ENCODE measurements at regions not wholly inside any gene's neighbourhood (a gene's known extent, or its start where the extent isn't known, plus 50 kb on each side); places are given as distances from the start of the nearest gene placed in this dataset.

- no peak for DNase-seq (ENCODE audit: low spot score)
These were observed 203.1 kb downstream of the BRD1 start for GRCh38 chr22:49624421-49625177.

- DNase-seq (ENCODE audit: low spot score): no peak
These were observed 204.0 kb downstream of the BRD1 start for GRCh38 chr22:49623715-49624114.

DNA sequence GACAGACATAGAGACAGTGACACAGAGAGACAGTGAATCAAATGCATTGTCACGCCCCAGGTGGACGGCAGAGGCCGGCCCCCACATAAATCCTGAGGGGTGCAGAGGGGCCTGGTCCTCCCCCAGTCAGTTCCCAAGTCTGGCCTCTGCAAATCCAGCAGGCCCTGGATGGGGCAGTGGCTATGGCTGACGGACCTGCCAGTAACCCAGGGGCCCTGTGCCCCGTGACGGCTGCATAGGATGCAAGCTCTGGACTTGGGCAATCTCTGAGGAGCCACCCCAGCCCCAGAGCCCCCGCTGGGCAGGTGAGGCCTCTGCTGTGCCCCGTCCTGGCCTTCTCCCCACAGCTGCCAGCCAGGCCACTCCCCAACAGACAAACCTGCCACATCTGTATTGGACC lies 204.5 kb downstream of the BRD1 start:
- no peak for DNase-seq (ENCODE audit: low spot score)

DNA sequence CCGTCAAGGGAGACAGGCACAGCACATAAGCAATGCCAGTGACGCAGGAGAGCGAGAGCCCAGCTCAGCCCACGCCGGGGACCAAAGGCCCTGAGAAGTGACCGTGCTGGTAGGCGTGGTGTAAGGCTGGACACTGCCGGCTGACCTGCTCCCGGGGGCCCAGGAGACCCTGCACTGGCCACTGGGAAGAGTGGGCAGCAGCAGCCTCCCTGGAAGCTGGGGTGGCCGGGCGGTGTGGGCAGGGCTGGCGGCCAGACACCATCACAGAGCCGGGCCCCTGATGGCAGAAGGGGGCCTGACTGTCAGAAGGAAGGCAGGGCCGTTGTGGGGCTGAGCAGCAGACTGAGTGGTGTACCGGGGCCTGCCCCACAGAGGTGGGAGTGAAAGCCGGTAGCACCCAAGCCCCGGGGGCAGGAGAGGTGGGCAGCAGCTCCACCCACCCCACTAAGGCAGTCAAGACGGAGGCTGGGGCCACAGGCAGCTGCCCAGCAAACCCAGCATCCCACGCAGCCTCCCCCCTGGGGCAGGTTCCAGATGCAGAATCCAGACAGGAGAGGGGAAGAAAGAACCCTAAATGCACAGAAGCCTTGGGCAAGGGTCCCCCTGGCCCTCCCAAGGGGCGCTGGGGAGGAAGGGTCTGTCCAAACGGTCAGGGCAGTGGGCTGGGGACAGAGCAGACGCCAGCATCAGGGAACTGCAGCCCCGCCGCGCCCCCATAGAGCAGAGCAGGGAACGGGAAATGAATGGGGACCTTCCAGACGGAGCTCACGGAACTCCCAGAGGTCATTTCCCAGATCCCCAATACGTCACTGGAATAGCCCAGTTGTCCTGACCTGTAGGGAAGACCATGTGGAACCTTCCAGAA lies 205.2 kb downstream of the BRD1 start:
- DNase-seq (ENCODE audit: low spot score): no peak

DNA sequence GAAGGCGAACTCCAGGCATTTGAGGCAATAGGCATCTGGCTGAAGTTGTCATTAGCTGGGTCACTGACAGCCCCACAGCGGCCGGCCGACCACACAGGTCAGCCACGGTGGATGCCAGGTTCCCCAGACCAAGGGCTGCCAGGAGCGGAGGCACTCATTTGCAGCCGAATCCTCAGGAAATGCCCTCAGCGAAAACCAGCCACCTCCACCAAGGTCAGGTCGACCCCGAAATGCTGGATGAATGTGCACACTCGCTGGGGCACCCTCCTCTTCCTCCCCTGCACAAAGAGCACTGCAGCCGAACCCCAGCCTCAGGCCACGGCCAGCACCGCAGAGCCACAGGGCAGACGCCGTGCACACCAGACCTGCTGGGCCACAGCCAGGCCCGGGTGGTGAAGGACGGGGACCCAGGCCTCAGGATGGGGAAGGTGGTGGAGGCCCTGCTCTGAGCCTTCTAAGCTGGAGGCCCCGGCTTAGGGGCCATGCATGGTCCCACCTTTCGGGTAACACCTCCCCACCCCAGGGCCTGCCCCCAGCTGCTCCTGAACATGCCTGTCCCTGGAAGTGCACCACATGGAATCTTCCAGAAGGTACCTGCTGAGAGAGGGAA lies 206.0 kb downstream of the BRD1 start:
- no peak for DNase-seq (ENCODE audit: low spot score)

DNA sequence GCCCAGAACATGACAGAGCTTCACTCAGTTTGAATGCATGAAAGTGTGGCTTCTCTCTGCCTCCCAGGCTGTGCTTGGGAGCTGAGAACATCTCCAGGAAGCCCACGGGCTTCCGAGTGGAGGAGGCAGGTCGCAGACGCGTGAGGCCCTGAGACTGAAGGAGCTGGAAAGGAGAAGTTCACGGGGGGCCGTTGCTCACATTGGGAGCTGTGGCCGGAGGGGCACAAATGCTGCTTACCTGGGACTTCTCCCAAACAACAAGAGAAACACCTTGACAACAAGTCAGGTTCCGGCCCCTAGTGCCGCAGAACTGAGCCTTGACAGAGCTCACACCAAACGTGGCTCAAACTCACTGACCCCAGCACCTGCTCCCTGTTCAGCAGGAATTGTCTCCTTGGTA lies 207.0 kb downstream of the BRD1 start:
- DNase-seq (ENCODE audit: low spot score): no peak

GRCh38 chr22:49620003-49620556 lies 207.6 kb downstream of the BRD1 start:
- no peak for DNase-seq (ENCODE audit: low spot score)

GRCh38 chr22:49619301-49619700 lies 208.4 kb downstream of the BRD1 start:
- no peak for DNase-seq (ENCODE audit: low spot score)

DNA sequence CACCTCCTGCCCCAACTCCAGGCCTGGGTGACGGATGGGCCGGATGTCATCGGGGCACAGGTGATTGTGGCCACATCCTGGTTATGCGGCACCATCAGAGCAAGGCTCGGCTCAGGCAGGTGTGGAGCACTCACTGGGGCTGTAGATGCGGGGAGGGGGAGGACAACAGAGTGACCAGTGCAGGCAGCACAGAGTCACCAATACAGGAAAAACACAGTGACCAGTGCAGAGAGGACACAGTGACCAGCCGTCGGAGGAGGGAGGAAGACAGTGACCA lies 209.1 kb downstream of the BRD1 start:
- DNase-seq (ENCODE audit: low spot score): no peak

DNA sequence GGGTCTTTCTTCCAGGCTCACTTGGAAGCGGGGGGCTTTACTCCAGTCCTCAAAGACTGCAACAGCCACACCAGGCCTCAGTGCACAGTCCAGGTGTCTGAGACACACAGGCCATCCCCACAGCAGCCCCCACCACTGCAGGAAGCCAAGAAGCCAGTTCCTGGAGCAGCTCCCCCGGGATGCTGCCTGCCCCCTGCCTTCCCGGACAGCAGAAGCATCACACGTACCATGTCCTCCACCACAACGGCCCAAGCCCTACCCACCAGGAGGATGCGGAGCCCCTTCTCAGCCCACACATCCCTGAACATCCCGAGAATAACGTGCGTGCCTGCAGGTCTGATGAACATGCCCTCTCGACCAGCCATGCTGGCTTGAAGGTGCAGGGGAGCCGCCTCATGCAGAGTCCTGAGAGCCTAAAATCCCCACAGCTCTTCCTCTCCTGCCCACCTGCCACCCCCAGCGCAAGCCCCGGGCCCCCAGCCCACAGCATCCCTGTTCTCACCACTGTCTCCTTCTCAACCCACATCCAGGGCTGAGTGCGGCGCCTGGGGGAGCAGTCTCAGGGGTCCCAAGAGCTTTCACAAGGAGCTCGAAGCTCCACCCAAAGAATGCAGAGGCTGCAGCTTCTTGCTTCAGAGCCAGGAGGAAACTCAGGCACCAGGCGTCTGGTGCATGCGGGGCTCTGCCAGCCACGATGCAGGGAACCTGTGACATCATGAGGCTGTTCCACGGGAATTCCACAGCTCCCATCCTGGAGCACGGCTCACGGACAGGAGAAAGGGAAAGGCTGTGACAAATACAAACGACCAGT lies 209.6 kb downstream of the BRD1 start:
- DNase-seq (ENCODE audit: low spot score): no peak

- DNase-seq (ENCODE audit: low spot score): no peak
These were observed 210.4 kb downstream of the BRD1 start for GRCh38 chr22:49617264-49617663.

GRCh38 chr22:49616356-49617231 lies 211.1 kb downstream of the BRD1 start:
- DNase-seq (ENCODE audit: low spot score): no peak

- DNase-seq (ENCODE audit: low spot score): no peak
These were observed 212.4 kb downstream of the BRD1 start for GRCh38 chr22:49614966-49615965.

GRCh38 chr22:49613511-49614270 lies 214.0 kb downstream of the BRD1 start:
- no peak for DNase-seq (ENCODE audit: low spot score)

GRCh38 chr22:49613108-49613507 lies 214.6 kb downstream of the BRD1 start:
- DNase-seq (ENCODE audit: low spot score): no peak

DNA sequence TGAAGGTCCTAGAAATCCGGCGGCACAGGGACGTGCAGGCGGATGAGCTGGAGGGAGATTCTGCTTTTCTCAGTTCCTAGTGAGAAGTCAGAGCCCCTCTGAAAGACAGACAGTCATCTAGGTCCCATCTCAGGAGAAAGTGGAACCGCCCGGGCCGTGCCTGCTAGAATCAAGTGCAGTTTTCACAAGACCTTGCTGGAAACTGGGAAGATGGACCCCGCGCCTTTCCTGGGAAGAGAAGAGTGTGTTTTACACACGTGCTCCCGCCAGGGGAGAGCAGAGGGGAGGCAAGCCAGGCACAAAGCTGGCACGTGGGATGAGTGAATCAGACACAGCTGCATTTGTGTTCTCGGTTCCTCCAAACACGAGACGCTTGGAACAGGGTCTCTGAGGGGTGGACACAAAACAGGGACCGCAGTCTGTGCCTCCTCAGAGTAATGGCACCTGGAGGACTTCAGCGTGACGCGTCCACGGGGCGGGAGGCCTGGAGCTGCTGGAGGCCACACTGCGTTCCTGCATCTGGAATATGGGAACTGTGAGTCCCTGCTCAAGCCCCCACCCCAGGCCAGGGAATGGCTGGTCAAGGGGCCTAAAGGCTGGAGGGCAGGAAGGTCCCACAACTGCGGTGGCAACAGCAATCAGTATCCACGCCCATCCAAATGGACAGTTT lies 218.3 kb downstream of the BRD1 start:
- no peak for DNase-seq (ENCODE audit: low spot score)

- DNase-seq (ENCODE audit: low spot score): no peak
These were observed 219.0 kb downstream of the BRD1 start for GRCh38 chr22:49608660-49609059.

- DNase-seq (ENCODE audit: low spot score): no peak
These were observed 219.4 kb downstream of the BRD1 start for GRCh38 chr22:49608228-49608627.

Measured in HT-29 (cell line).